HepG2 (cell line): ENCODE measurements at regions not wholly inside any gene's neighbourhood (a gene's known extent, or its start where the extent isn't known, plus 50 kb on each side); places are given as distances from the start of the nearest gene placed in this dataset.

Source experiments
- ATAC-seq: fragments of 200-7000 bp; cut with Tn5 transposase; 3 replicates; pipeline ENCODE4 v1.9.1; 2020; ENCODE audit warnings: mild to moderate bottlenecking, moderate library complexity
- BruUV-seq: library from RNA; stranded (reverse); fragments of 400-500 nt; replicated peaks from 2 replicates; lab custom pipeline; 2021; lab: Mats Ljungman, UMichigan
- CTCF ChIA-PET: fragments of 300-600 bp; formaldehyde crosslinking; extraction: SDS; loops from one replicate; lab custom pipeline; 2021; ENCODE audit warnings: low total read pairs, inconsistent platforms, low intra/inter-chr PET ratio; lab: Yijun Ruan, JAX
- POLR2A ChIA-PET: fragments of 350-600 bp; sonication (Branson Sonifier 250); formaldehyde crosslinking; loops from one replicate; lab custom pipeline; 2020; ENCODE audit warnings: antibody characterized with exemption, inconsistent platforms; lab: Yijun Ruan, JAX
- DNase-seq: peaks from one replicate; pipeline ENCODE4 v3.0.0-alpha.2; 2015; ENCODE audit warnings: low spot score
- FAIRE-seq: peaks from 3 replicates; lab custom pipeline; 2011; peaks lifted over from hg19 to GRCh38; lab: Jason Lieb, UNC
- H2AFZ ChIP-seq: one replicate; pipeline ENCODE4 v1.6.1; 2011; ENCODE audit warnings: low read length, inconsistent platforms
- H3K27ac ChIP-seq: fragments of 300-600 bp; 3 replicates; pipeline ENCODE4 v1.8.0; 2011; ENCODE audit warnings: mixed run types, mild to moderate bottlenecking, mixed read lengths, low read length, inconsistent platforms; ENCODE audit not compliant: insufficient read depth; ENCODE audit errors: extremely low read length
- H3K27me3 ChIP-seq, 2 experiments: fragments of 200-600 bp in 1 of 2; 2 replicates in 1 of 2; 3 replicates in 1 of 2; pipeline versions ENCODE4 v1.6.0 to v1.8.0; 2011; ENCODE audit warnings: low read length in 2 of 2, mild to moderate bottlenecking in 2 of 2, moderate library complexity in 2 of 2, inconsistent platforms in 1 of 2; ENCODE audit not compliant: insufficient read depth in 2 of 2, control insufficient read depth in 1 of 2
- H3K36me3 ChIP-seq, 2 experiments: fragments of 200-600 bp in 1 of 2; replicated peaks in 1 of 2; 2 replicates in 1 of 2; 3 replicates in 1 of 2; pipeline versions ENCODE4 v1.5.1 to v1.8.0; 2011; ENCODE audit warnings: low read length in 2 of 2, inconsistent platforms in 1 of 2; ENCODE audit not compliant: insufficient read depth in 2 of 2, control insufficient read depth in 1 of 2
- H3K4me1 ChIP-seq: 2 replicates; pipeline ENCODE4 v1.5.1; 2012; ENCODE audit warnings: low read length, inconsistent platforms; ENCODE audit not compliant: insufficient read depth
- H3K4me2 ChIP-seq: 2 replicates; pipeline ENCODE4 v1.6.0; 2011; ENCODE audit warnings: low read depth, low read length, inconsistent platforms
- H3K4me3 ChIP-seq, 3 experiments: fragments of 200-600 bp in 1 of 3; sonication (generic), shearing (Covaris generic) in 1 of 3; replicated peaks in 1 of 3; 2 replicates each; pipeline ENCODE4 v1.5.1; 2011 to 2016; ENCODE audit warnings: low read length in 3 of 3, inconsistent platforms in 2 of 3, low read depth in 2 of 3, mild to moderate bottlenecking in 2 of 3, control low read depth in 1 of 3, mixed read lengths in 1 of 3; ENCODE audit not compliant: insufficient read depth in 1 of 3
- H3K79me2 ChIP-seq: one replicate; pipeline ENCODE4 v1.6.1; 2011; ENCODE audit warnings: low read length, inconsistent platforms; ENCODE audit not compliant: insufficient read depth
- H3K9ac ChIP-seq: 2 replicates; pipeline ENCODE4 v1.6.0; 2011; ENCODE audit warnings: mild to moderate bottlenecking, low read depth, low read length, inconsistent platforms; ENCODE audit not compliant: insufficient read depth
- H3K9me3 ChIP-seq: 2 replicates; pipeline ENCODE4 v1.5.1; 2012; ENCODE audit warnings: mild to moderate bottlenecking, low read length
- H4K20me1 ChIP-seq: 2 replicates; pipeline ENCODE4 v1.6.0; 2011; ENCODE audit warnings: inconsistent platforms, mild to moderate bottlenecking, low read length, moderate library complexity; ENCODE audit not compliant: insufficient read depth
- HOXD1 ChIP-seq: sonication (generic); formaldehyde crosslinking; IDR thresholded peaks from 2 replicates; pipeline ENCODE4 v1.5.0; 2020; ENCODE audit warnings: missing genetic modification reagents
- JDP2 ChIP-seq: sonication (generic); formaldehyde crosslinking; IDR thresholded peaks from 2 replicates; pipeline ENCODE4 v1.8.1; 2022; ENCODE audit warnings: missing genetic modification reagents, borderline replicate concordance
- MAFK ChIP-seq, 2 experiments: IDR thresholded peaks in 1 of 2; conservative IDR thresholded peaks in 1 of 2; 2 replicates each; pipeline ENCODE4 v1.6.1; 2011; ENCODE audit warnings: improper control_type of control experiment in 2 of 2, low read length in 2 of 2
- SRY ChIP-seq: sonication (generic); formaldehyde crosslinking; IDR thresholded peaks from 2 replicates; pipeline ENCODE4 v1.8.0; 2022; ENCODE audit warnings: mild to moderate bottlenecking, missing genetic modification reagents
- TBX2 ChIP-seq: sonication (generic); formaldehyde crosslinking; IDR thresholded peaks from 2 replicates; pipeline ENCODE4 v1.5.0; 2020; ENCODE audit warnings: missing genetic modification reagents, mild to moderate bottlenecking, borderline replicate concordance
- ZC3H4 ChIP-seq: sonication (generic); formaldehyde crosslinking; IDR thresholded peaks from 2 replicates; pipeline ENCODE4 v1.4.0; 2020; ENCODE audit warnings: missing genetic modification reagents, borderline replicate concordance
- WGBS: methylation state at CpG from one replicate; pipeline ENCODE4 v1.1.6; 2017; ENCODE audit warnings: low lambda C conversion rate; 5-methylcytosine and 5-hydroxymethylcytosine counted together
- in situ Hi-C: cut with HindIII; loops from 2 replicates; pipeline ENCODE4 v1.10.0; 2017; ENCODE audit warnings: low pct_unique_long_range_greater_than_20kb; ENCODE audit not compliant: extremely low pct_ligation_motif_present
- intact Hi-C: fragments of 100-400 bp; cut with micrococcal nuclease; formaldehyde crosslinking; loops from one replicate; pipeline ENCODE4 v1.10.0; 2022; ENCODE audit not compliant: unreplicated experiment
- TF ChIP-seq, protein P1 (sequence below): sonication (generic); formaldehyde crosslinking; conservative IDR thresholded peaks from 2 replicates; pipeline ENCODE4 v1.4.0; 2020; ENCODE audit warnings: missing genetic modification reagents

GRCh38 chr4:27514711-27515110 lies 654.1 kb downstream of the STIM2 start (continued):
- TF ChIP-seq, protein P1, sequence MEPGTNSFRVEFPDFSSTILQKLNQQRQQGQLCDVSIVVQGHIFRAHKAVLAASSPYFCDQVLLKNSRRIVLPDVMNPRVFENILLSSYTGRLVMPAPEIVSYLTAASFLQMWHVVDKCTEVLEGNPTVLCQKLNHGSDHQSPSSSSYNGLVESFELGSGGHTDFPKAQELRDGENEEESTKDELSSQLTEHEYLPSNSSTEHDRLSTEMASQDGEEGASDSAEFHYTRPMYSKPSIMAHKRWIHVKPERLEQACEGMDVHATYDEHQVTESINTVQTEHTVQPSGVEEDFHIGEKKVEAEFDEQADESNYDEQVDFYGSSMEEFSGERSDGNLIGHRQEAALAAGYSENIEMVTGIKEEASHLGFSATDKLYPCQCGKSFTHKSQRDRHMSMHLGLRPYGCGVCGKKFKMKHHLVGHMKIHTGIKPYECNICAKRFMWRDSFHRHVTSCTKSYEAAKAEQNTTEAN = no peak
- no peak for TF ChIP-seq HOXD1 (CRISPR knock-in tag)
- TF ChIP-seq MAFK (conservative IDR thresholded peaks at IDR 0.05 in 1 of 2, IDR thresholded peaks at IDR 0.05 in 1 of 2; ENCODE audit: low read length in 2 of 2) = no peak
- TF ChIP-seq ZC3H4 = no peak
- TF ChIP-seq, all 625 proteins: peak for 0

DNA sequence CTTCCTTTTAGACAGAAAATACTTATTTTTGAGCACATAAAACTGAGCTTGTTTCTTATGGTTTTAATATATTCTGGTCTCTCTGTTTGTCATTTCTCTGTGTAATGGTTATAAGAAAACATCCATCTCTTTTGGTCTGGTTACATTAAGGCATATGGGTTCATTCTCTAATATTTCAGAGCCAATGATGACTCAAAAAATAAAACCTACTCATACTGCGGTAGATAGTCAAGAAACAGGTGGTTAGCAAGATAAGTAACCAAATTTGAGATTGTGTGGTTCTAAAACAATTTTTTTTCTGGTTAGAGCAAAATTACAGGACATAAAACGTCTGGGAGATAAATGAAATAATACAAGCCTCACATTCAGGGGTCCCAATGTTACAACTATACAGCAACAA lies 654.5 kb downstream of the STIM2 start:
- CTCF ChIA-PET = no interaction called here
- DNase-seq (no peak), ATAC-seq (no peak), FAIRE-seq (no peak)
- no peaks in the 10 kb centered on the region for H3K36me3 ChIP-seq
- H3K27ac ChIP-seq = no peak overlapping the region
- no peak overlapping the region for H3K9ac ChIP-seq
- H3K4me2 ChIP-seq = no peak overlapping the region
- intact Hi-C loops (no loop called here), in situ Hi-C loops (no loop called here)
- no peaks in the 10 kb centered on the region for H3K79me2 ChIP-seq
- H3K27me3 ChIP-seq = no peaks in the 10 kb centered on the region
- H3K4me3 ChIP-seq = no peak overlapping the region
- BruUV-seq = no TSS peak
- TF ChIP-seq TBX2 (CRISPR knock-in tag) (no peak), SRY (CRISPR knock-in tag) (no peak), JDP2 (CRISPR knock-in tag) (no peak)
- peaks cover 38% of the 10 kb centered on the region; the same call in 1 of the 2 replicates for H3K9me3 ChIP-seq
- POLR2A ChIA-PET = no interaction called here
- 0% methylated on average over 2 of the region's 2 CpGs for WGBS
- no peaks in the 10 kb centered on the region for H3K4me1 ChIP-seq
- no peaks in the 10 kb centered on the region for H4K20me1 ChIP-seq
- no peak overlapping the region for H2AFZ ChIP-seq
